Peyer's patch (tissue), 4 donors: ENCODE measurements at regions not wholly inside any gene's neighbourhood (a gene's known extent, or its start where the extent isn't known, plus 50 kb on each side); places are given as distances from the start of the nearest gene placed in this dataset.
"Not testable (repeated sequence)": the region's sequence is repeated elsewhere in the genome, so short reads cannot be mapped to it uniquely, and the experiment has no call there.

Source experiments
- CTCF ChIP-seq, 6 experiments: fragments of 450-650 bp in 4 of 6; fragments of 200-600 bp in 2 of 6; sonication (generic) in 1 of 6; IDR thresholded peaks; one replicate each; pipeline ENCODE4 v1.5.1; 2017 to 2019; ENCODE audit warnings: antibody characterized with exemption in 6 of 6, mild to moderate bottlenecking in 3 of 6, moderate library complexity in 1 of 6
- POLR2A ChIP-seq, 2 donors: fragments of 450-650 bp; IDR thresholded peaks; one replicate each; pipeline ENCODE4 v1.5.1; 2017; ENCODE audit warnings: antibody characterized with exemption in 2 of 2, mild to moderate bottlenecking in 2 of 2, moderate library complexity in 2 of 2

- not testable (repeated sequence) for TF ChIP-seq CTCF, POLR2A (IDR thresholded peaks at IDR 0.05)
Observed at GRCh38 chr15:19972582-19972981, 569.0 kb downstream of the GOLGA6L6 start.
